Activated CD8-positive, alpha-beta memory T cell treated with anti-CD3 and anti-CD28 coated beads, Interleukin-2, amount 50 U/mL, for 4 hours (primary cell): ENCODE measurements at regions not wholly inside any gene's neighbourhood (a gene's known extent, or its start where the extent isn't known, plus 50 kb on each side); places are given as distances from the start of the nearest gene placed in this dataset.

Source experiments
- DNase-seq: peaks from one replicate; pipeline ENCODE4 v3.0.0-alpha.2; 2020

GRCh38 chr2:18752667-18753422 lies 163.5 kb upstream of the NT5C1B start:
- DNase-seq, result no peak

DNA sequence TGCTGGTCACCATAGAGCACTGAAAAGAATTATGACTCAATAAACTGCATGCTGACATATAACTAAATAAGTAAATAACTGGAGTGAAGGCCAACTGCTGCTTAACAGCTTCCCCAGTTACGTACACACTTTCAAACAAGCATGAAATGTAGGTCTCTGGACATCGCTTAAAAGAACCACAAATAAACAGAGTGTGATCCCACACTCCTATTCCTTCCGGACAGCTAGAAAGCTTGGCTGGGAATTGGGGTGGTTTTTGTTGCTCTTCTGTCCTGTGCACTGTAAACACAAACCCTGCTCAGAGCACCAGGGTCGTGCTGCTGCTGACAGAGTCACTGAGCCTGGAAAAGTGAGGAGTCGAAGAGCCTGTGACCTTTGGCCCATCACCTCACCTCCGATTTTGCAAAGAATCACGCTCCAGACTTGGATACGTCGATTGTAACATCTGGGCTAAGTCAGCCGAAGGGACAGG lies 162.7 kb upstream of the NT5C1B start:
- DNase-seq, result no peak

DNA sequence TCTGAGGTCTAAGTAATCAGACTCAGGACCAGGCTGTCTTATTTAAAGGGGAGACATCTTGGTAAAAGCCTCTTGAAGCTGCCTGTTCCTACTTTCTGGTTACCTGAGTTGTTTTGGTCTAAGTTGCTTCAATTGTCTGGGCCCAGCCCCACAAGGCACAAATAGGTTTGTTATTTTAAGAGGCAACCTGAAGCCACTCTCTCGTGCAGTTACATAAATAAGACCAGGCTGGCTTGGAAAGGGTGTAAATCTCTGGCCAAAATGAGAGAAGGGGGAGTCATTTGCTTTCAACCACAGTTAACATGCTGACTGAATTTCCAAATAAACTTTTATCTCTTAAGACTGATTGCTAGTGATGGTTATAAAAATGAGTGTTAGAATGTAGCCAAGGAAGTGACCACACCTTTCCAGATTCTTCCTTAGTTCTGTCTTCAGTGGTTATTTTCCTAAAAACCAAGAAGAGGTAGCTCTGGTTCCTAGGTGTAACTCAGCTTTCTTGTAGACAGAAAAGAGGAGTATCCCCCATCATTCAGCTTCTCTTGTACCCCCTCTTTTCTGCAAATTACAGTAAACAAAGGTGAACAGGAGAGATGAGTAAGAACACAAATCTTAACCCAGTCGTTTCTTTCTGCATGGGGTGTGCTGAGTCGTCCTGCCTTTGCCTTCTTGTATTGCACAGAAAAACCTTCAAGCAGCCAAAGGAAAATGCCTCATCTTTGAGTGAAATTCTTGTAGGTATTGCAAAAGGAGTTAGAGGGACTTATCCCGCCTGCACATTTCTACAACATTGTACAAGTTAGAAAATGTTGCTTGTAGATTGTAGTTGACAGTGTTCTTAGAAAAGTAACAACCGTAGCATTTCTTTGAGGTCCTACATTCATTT lies 161.5 kb upstream of the NT5C1B start:
- DNase-seq, result no peak

- peak; percentile 15 for DNase-seq
Measured at GRCh38 chr2:18749912-18750526, 160.7 kb upstream of the NT5C1B start.

- DNase-seq, result no peak
Measured at GRCh38 chr2:18745431-18746272, 156.3 kb upstream of the NT5C1B start.

- no peak for DNase-seq
Measured at GRCh38 chr2:18741895-18742732, 152.7 kb upstream of the NT5C1B start.

- DNase-seq, result no peak
Measured at GRCh38 chr2:18741191-18741590, 151.8 kb upstream of the NT5C1B start.

DNA sequence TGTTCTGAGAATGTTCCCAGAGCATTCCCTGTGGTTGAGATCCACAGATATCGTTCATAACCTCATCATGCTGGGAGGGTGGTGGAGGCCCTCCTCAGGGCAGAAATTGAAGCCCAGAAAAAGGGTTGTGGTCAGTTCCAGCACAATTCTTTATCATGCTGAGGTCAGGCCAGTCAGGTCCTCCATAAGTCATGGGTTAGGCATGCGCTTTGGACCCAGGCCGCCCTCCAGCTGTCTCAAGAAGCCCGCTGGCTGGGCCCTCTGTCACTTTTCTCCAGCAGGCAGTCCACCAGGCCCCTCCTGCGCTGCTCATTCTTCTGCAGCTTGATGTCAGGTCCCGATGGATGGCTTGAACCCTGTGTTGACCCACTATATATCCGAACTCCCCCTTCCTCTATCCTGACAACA lies 151.1 kb upstream of the NT5C1B start:
- no peak for DNase-seq

GRCh38 chr2:18731666-18732065 lies 142.3 kb upstream of the NT5C1B start:
- DNase-seq, result no peak

GRCh38 chr2:18724371-18725145 lies 135.2 kb upstream of the NT5C1B start:
- no peak for DNase-seq

DNA sequence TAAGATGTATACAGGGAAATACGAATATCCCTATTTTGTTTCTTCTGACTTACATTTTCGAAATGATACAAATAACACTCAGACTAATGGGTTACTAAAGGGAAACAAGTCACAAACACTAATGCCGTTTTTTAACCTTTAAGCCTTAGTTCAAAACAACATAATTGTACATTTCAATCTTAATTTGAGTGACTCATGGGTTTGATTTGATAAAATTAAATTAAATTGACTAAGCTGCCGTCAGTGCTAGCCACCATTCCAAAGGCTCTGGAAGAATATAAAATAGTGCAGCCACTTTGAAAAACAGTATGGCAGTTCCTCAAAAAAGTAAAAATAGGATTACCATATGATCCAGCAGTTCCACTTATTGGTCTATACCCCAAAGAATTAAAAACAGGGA lies 133.8 kb upstream of the NT5C1B start:
- DNase-seq, result no peak

- DNase-seq, result no peak
Measured at GRCh38 chr2:18722101-18722500, 132.7 kb upstream of the NT5C1B start.

DNA sequence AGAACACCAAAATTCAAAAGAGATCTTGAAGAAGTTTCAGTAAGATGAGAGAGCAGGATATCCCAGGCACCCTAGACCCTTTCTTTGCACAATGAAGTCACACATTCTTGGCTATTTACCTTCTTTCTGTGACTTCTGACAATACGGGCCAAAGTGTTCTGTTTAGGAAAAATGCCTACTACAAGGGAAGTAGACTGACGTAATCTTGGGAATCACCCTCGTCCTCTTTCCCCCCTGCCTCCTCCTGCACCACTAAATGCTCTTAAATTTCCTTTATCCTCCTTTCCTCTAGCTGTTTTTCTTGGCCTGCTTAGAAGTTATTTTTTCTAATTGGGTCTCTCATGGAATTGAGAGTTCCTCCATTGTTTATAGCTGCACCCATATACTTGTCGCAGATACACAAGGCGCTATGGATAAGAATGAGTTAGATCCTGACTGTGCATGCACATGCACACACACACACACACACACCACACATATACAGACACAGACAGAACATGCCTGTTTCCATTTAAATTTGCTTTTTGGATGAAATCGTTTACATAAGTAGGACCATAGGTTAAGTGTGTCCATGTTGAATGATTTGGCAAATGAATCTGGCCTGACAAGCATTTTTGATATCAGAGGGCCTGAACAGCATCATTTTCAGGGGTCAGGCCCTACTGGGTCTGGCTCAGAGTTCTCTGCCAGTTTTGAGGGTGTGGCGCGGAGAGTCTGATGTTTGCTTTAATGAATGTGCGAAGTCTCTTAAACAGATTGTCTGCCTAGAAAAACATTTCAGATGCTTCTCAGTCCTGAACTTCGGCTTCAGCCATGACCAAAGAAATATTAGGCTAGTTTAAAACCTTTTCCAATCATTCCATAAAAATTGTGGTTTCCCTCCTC lies 131.9 kb upstream of the NT5C1B start:
- DNase-seq, result no peak

DNA sequence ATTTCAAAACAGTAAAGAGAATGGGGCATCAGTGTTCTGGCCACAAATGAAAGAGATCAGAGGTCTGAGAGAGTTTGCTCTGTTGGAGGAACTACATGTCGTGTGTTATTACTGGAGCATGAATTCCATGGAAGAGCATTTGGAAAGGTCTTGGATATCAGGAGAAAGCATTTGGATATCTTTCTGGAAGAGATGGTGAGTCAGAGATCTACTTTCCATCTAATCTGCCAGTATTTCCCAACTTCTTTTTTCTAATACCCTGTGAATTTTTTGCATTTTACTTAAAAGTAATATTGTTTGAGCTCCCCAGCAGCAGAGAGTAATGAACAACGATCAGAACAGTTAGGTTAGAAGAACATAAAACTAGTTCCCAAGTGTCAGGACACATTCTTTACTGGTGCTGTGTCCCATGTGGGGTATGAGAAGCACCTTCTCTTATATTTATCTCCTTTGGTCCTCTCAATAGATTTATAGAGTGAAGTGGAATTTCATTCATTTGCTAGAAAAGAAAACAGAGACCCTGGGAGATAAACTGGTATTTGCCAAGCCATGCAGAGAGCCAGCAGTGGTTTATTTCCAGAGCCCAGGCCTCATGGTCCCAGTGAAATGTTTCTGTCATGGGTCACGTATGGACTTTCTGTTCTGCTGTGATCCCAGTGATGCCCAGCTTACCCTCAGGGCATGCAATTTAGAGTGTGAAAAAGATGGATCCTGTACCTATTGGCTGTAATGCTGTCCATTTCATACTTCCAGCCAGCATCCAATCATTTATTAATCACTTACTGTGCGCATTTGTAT lies 130.8 kb upstream of the NT5C1B start:
- no peak for DNase-seq

DNA sequence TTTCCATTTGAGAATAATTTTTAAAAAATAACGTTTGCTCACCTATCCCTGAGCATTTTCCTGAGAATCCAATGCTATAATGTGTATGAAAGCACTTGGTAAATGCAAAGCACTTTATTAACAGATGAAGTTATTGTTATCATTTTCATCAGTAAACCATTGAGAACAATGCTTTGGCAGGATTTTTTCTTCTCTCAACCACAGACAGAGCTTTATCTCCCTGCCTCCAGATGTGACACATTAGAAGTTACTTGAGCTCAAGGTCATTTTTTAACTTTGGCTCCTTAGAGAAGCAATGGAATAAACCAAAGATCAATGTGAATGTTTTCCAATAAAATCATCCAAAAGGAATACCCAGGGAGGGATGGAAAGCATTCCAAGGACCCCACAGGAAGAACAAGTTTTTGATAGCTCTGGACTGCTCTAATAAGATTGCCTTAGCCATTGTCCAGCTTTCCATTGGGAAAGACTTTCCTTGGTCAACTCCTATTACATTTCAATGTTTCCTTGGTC lies 118.9 kb upstream of the NT5C1B start:
- no peak for DNase-seq

DNA sequence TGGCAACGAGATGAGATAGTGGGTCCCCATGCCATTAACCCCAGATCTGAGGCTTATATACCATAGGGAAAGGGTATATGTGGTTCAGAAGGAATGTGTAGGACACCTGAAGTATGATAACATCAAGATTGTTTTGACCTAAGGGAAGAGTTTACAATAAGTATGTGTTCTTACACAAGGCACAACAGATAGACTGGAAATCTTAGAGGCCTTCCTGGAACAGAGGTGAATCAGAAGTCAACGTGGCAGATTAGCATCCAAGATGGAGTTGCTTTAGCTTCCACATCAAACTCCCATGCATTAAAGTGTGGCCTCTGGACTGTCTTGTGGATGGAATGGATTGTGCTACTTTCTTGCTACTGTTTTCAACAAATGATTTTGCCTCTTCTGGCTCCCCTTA lies 116.6 kb upstream of the NT5C1B start:
- DNase-seq, result no peak

DNA sequence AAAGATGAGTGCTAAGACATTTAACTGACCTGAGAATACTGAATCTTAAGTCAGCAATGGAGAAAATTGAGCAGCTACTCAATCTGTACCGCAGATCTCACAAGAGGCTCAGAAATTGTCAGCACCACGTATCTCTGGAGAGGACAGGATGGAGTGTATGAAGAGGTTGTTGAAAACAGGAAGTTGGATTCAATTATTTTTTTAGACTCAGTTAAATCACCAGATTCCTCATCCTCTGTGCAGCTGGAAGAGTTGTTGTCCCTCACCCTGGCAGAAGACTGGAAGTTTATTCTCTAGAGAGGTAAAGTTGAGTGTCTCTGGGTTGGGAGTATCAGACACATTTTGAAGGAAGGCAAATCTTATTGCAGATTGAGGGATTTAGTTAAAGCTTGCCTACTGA lies 114.9 kb upstream of the NT5C1B start:
- no peak for DNase-seq

- no peak for DNase-seq
Measured at GRCh38 chr2:18703555-18703954, 114.2 kb upstream of the NT5C1B start.

DNA sequence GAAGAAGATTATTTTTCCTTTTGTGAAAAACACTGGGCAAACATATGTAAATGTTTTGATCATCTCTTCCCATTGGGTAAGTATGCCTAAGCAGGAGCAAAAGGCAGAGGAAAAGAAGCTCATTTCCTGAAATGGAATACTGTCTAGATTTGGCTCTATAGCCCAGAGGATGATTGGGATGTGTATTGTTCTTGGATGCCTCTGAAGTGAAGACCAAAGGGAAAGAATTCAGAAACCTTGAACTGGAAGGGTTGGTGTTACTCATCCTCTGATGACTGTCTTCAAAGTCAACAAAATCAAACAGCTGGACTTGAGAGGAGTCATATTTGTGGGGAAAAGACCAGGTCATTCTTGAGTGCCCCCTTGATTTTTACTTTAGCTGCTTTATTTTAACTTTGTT lies 112.6 kb upstream of the NT5C1B start:
- no peak for DNase-seq
